GM21515 (cell line): ENCODE measurements at regions not wholly inside any gene's neighbourhood (a gene's known extent, or its start where the extent isn't known, plus 50 kb on each side); places are given as distances from the start of the nearest gene placed in this dataset.
"Not testable (repeated sequence)": the region's sequence is repeated elsewhere in the genome, so short reads cannot be mapped to it uniquely, and the experiment has no call there.

Source experiments
- ATAC-seq: cut with Tn5 transposase; IDR thresholded peaks from one replicate; pipeline ENCODE4 v1.9.1; 2021; ENCODE audit not compliant: unreplicated experiment

- ATAC-seq: no peak
Measured at GRCh38 chr5:173496129-173496882, 120.1 kb downstream of the BOD1 start.

GRCh38 chr5:173495225-173495904, 121.1 kb downstream of the BOD1 start:
- ATAC-seq: no peak

GRCh38 chr5:173494446-173494845, 122.0 kb downstream of the BOD1 start:
- no peak for ATAC-seq

GRCh38 chr5:173493846-173494245, 122.6 kb downstream of the BOD1 start:
- ATAC-seq: no peak

GRCh38 chr5:173493040-173493439, 123.4 kb downstream of the BOD1 start:
- no peak for ATAC-seq

- no peak for ATAC-seq
Measured at GRCh38 chr5:173490681-173491080, 125.8 kb downstream of the BOD1 start.

GRCh38 chr5:173488144-173488543, 128.3 kb downstream of the BOD1 start:
- ATAC-seq: no peak

GRCh38 chr5:173487300-173487699, 129.2 kb downstream of the BOD1 start:
- ATAC-seq: no peak

GRCh38 chr5:173486355-173487225, 129.9 kb downstream of the BOD1 start:
- ATAC-seq: no peak

GRCh38 chr5:173484569-173484968, 131.9 kb downstream of the BOD1 start:
- no peak for ATAC-seq

GRCh38 chr5:173483599-173483998, 132.9 kb downstream of the BOD1 start:
- not testable (repeated sequence) for ATAC-seq

GRCh38 chr5:173483160-173483559, 133.3 kb downstream of the BOD1 start:
- no peak for ATAC-seq

- ATAC-seq: no peak
Measured at GRCh38 chr5:173481821-173482220, 134.6 kb downstream of the BOD1 start.

- ATAC-seq: no peak
Measured at GRCh38 chr5:173480896-173481295, 135.6 kb downstream of the BOD1 start.

GRCh38 chr5:173479711-173480110, 136.7 kb downstream of the BOD1 start:
- no peak for ATAC-seq

GRCh38 chr5:173477345-173478040, 139.0 kb downstream of the BOD1 start:
- ATAC-seq: no peak

- no peak for ATAC-seq
Measured at GRCh38 chr5:173475780-173476179, 140.7 kb downstream of the BOD1 start.

- no peak for ATAC-seq
Measured at GRCh38 chr5:173474881-173475287, 141.6 kb downstream of the BOD1 start.

GRCh38 chr5:173473288-173473687, 143.2 kb downstream of the BOD1 start:
- no peak for ATAC-seq

GRCh38 chr5:173472784-173473278, 143.6 kb downstream of the BOD1 start:
- no peak for ATAC-seq

GRCh38 chr5:173472164-173472563, 143.9 kb upstream of the STC2 start:
- ATAC-seq: no peak
